ENCODE measurements at regions not wholly inside any gene's neighbourhood (a gene's known extent, or its start where the extent isn't known, plus 50 kb on each side); places are given as distances from the start of the nearest gene placed in this dataset.

- H3K27me3 ChIP-seq: no peaks in the 10 kb centered on the region
- no peak for TF ChIP-seq CTCF (IDR thresholded peaks at IDR 0.05)
- H3K4me3 ChIP-seq: no peak overlapping the region
- no peaks in the 10 kb centered on the region for H3K36me3 ChIP-seq
- intact Hi-C loops (cut with DNase I): no loop called here
- no peaks in the 10 kb centered on the region for H3K9me3 ChIP-seq
- no peaks in the 10 kb centered on the region for H3K4me1 ChIP-seq
- ATAC-seq: no peak
- DNase-seq: no peak
- no peak overlapping the region for H3K27ac ChIP-seq
Measured at GRCh38 chr5:168005936-168006335, 285.5 kb upstream of the WWC1 start.

- TF ChIP-seq CTCF (IDR thresholded peaks at IDR 0.05): no peak
- DNase-seq: no peak
- Histone ChIP-seq H3K27me3 (no peaks in the 10 kb centered on the region), H3K4me1 (no peaks in the 10 kb centered on the region), H3K9me3 (no peaks in the 10 kb centered on the region), H3K27ac (no peak overlapping the region), H3K36me3 (no peaks in the 10 kb centered on the region), H3K4me3 (no peak overlapping the region)
- no peak for ATAC-seq
- intact Hi-C loops (cut with DNase I): no loop called here
Measured at GRCh38 chr5:168006456-168007130, 284.9 kb upstream of the WWC1 start.

- intact Hi-C loops (cut with DNase I): no loop called here
- Histone ChIP-seq H3K4me1 (no peaks in the 10 kb centered on the region), H3K4me3 (no peak overlapping the region), H3K36me3 (no peaks in the 10 kb centered on the region), H3K9me3 (no peaks in the 10 kb centered on the region), H3K27me3 (no peaks in the 10 kb centered on the region), H3K27ac (no peak overlapping the region)
- no peak for ATAC-seq
- no peak for DNase-seq
- no peak for TF ChIP-seq CTCF (IDR thresholded peaks at IDR 0.05)
Measured at GRCh38 chr5:168007286-168007685, 284.2 kb upstream of the WWC1 start.

- intact Hi-C loops (cut with DNase I): no loop called here
Measured at GRCh38 chr5:168008555-168008954, 282.9 kb upstream of the WWC1 start.

GRCh38 chr5:168011096-168011495, 280.3 kb upstream of the WWC1 start:
- no peaks in the 10 kb centered on the region for H3K9me3 ChIP-seq
- no peaks in the 10 kb centered on the region for H3K4me1 ChIP-seq
- H3K27me3 ChIP-seq: no peaks in the 10 kb centered on the region
- H3K36me3 ChIP-seq: no peaks in the 10 kb centered on the region
- intact Hi-C loops (cut with DNase I): no loop called here
- no peak overlapping the region for H3K27ac ChIP-seq
- no peak for DNase-seq
- ATAC-seq: no peak
- TF ChIP-seq CTCF (IDR thresholded peaks at IDR 0.05): no peak
- H3K4me3 ChIP-seq: no peak overlapping the region

More at GRCh38 chr5:168008555-168008954, 282.9 kb upstream of the WWC1 start:
- no peak for DNase-seq
- Histone ChIP-seq H3K4me3 (no peak overlapping the region), H3K4me1 (no peaks in the 10 kb centered on the region), H3K36me3 (no peaks in the 10 kb centered on the region), H3K9me3 (no peaks in the 10 kb centered on the region), H3K27ac (no peak overlapping the region), H3K27me3 (no peaks in the 10 kb centered on the region)
- no peak for ATAC-seq
- TF ChIP-seq CTCF (IDR thresholded peaks at IDR 0.05): no peak

- Histone ChIP-seq H3K27me3 (no peaks in the 10 kb centered on the region), H3K4me3 (no peak overlapping the region), H3K36me3 (no peaks in the 10 kb centered on the region), H3K9me3 (no peaks in the 10 kb centered on the region), H3K27ac (no peak overlapping the region), H3K4me1 (no peaks in the 10 kb centered on the region)
- no peak for TF ChIP-seq CTCF (IDR thresholded peaks at IDR 0.05)
- ATAC-seq: no peak
- no peak for DNase-seq
- intact Hi-C loops (cut with DNase I): no loop called here
Measured at GRCh38 chr5:168012006-168012405, 279.4 kb upstream of the WWC1 start.

All from upper lobe of right lung (tissue), 1 donor.